ENCODE measurements at regions not wholly inside any gene's neighbourhood (a gene's known extent, or its start where the extent isn't known, plus 50 kb on each side); places are given as distances from the start of the nearest gene placed in this dataset.

GRCh38 chr3:106010829-106011228 lies 142.0 kb upstream of the CBLB start:
- Histone ChIP-seq H3K36me3 (ENCODE audit: control insufficient read depth, insufficient read depth, low read length) (no peaks in the 10 kb centered on the region), H3K27ac (ENCODE audit: insufficient read depth, low read depth, low read length, poor library complexity, severe bottlenecking) (no peak overlapping the region)

GRCh38 chr3:106013971-106014370 lies 145.2 kb upstream of the CBLB start:
- Histone ChIP-seq H3K4me1 (ENCODE audit: control insufficient read depth, insufficient read depth, low read length) (no peaks in the 10 kb centered on the region), H3K27ac (ENCODE audit: insufficient read depth, low read depth, low read length, poor library complexity, severe bottlenecking) (no peak overlapping the region), H3K36me3 (ENCODE audit: control insufficient read depth, insufficient read depth, low read length) (no peaks in the 10 kb centered on the region), H3K9me3 (ENCODE audit: control insufficient read depth, low read length) (no peaks in the 10 kb centered on the region), H3K27me3 (ENCODE audit: control insufficient read depth, insufficient read depth, low read length, poor library complexity, severe bottlenecking) (no peaks in the 10 kb centered on the region), H3K4me3 (ENCODE audit: insufficient read depth, low read depth, low read length) (no peak overlapping the region)
- 84 to 92% methylated on average over 2 of the region's 2 CpGs for whole genome bisulfite sequencing, 2 experiments

More at GRCh38 chr3:106010829-106011228, 142.0 kb upstream of the CBLB start:
- 90 to 97% methylated on average over 2 to 3 of the region's 3 CpGs for WGBS, 2 experiments
- Histone ChIP-seq H3K4me3 (ENCODE audit: insufficient read depth, low read depth, low read length) (no peak overlapping the region), H3K27me3 (ENCODE audit: control insufficient read depth, insufficient read depth, low read length, poor library complexity, severe bottlenecking) (no peaks in the 10 kb centered on the region), H3K4me1 (ENCODE audit: control insufficient read depth, insufficient read depth, low read length) (no peaks in the 10 kb centered on the region), H3K9me3 (ENCODE audit: control insufficient read depth, low read length) (no peaks in the 10 kb centered on the region)

- H3K4me1 ChIP-seq (ENCODE audit: control insufficient read depth, insufficient read depth, low read length) = no peaks in the 10 kb centered on the region
- H3K27me3 ChIP-seq (ENCODE audit: control insufficient read depth, insufficient read depth, low read length, poor library complexity, severe bottlenecking) = no peaks in the 10 kb centered on the region
- H3K9me3 ChIP-seq (ENCODE audit: control insufficient read depth, low read length) = no peaks in the 10 kb centered on the region
- WGBS, 2 experiments = 88 to 93% methylated on average over 1 of the region's 1 CpG
- no peak overlapping the region for H3K27ac ChIP-seq (ENCODE audit: insufficient read depth, low read depth, low read length, poor library complexity, severe bottlenecking)
- no peak overlapping the region for H3K4me3 ChIP-seq (ENCODE audit: insufficient read depth, low read depth, low read length)
- no peaks in the 10 kb centered on the region for H3K36me3 ChIP-seq (ENCODE audit: control insufficient read depth, insufficient read depth, low read length)
Observed at GRCh38 chr3:106014518-106014917, 145.7 kb upstream of the CBLB start.

GRCh38 chr3:106014971-106015370 lies 146.2 kb upstream of the CBLB start:
- no peaks in the 10 kb centered on the region for H3K27me3 ChIP-seq (ENCODE audit: control insufficient read depth, insufficient read depth, low read length, poor library complexity, severe bottlenecking)
- H3K4me1 ChIP-seq (ENCODE audit: control insufficient read depth, insufficient read depth, low read length) = no peaks in the 10 kb centered on the region
- WGBS, 2 experiments = 84 to 93% methylated on average over 3 of the region's 3 CpGs
- no peak overlapping the region for H3K27ac ChIP-seq (ENCODE audit: insufficient read depth, low read depth, low read length, poor library complexity, severe bottlenecking)
- H3K4me3 ChIP-seq (ENCODE audit: insufficient read depth, low read depth, low read length) = no peak overlapping the region
- H3K36me3 ChIP-seq (ENCODE audit: control insufficient read depth, insufficient read depth, low read length) = no peaks in the 10 kb centered on the region
- H3K9me3 ChIP-seq (ENCODE audit: control insufficient read depth, low read length) = no peaks in the 10 kb centered on the region

- WGBS, 2 experiments = 94 to 96% methylated on average over 4 of the region's 4 CpGs
Observed at GRCh38 chr3:106018102-106018501, 149.3 kb upstream of the CBLB start.

GRCh38 chr3:106018929-106019550 lies 150.2 kb upstream of the CBLB start:
- no peaks in the 10 kb centered on the region for H3K9me3 ChIP-seq (ENCODE audit: control insufficient read depth, low read length)
- H3K36me3 ChIP-seq (ENCODE audit: control insufficient read depth, insufficient read depth, low read length) = no peaks in the 10 kb centered on the region
- no peak overlapping the region for H3K4me3 ChIP-seq (ENCODE audit: insufficient read depth, low read depth, low read length)
- 87 to 90% methylated on average over 5 of the region's 5 CpGs for WGBS, 2 experiments
- no peak overlapping the region for H3K27ac ChIP-seq (ENCODE audit: insufficient read depth, low read depth, low read length, poor library complexity, severe bottlenecking)
- H3K27me3 ChIP-seq (ENCODE audit: control insufficient read depth, insufficient read depth, low read length, poor library complexity, severe bottlenecking) = no peaks in the 10 kb centered on the region
- H3K4me1 ChIP-seq (ENCODE audit: control insufficient read depth, insufficient read depth, low read length) = no peaks in the 10 kb centered on the region

More at GRCh38 chr3:106018102-106018501, 149.3 kb upstream of the CBLB start:
- Histone ChIP-seq H3K36me3 (ENCODE audit: control insufficient read depth, insufficient read depth, low read length) (no peaks in the 10 kb centered on the region), H3K27ac (ENCODE audit: insufficient read depth, low read depth, low read length, poor library complexity, severe bottlenecking) (no peak overlapping the region), H3K4me3 (ENCODE audit: insufficient read depth, low read depth, low read length) (no peak overlapping the region), H3K9me3 (ENCODE audit: control insufficient read depth, low read length) (no peaks in the 10 kb centered on the region), H3K4me1 (ENCODE audit: control insufficient read depth, insufficient read depth, low read length) (no peaks in the 10 kb centered on the region), H3K27me3 (ENCODE audit: control insufficient read depth, insufficient read depth, low read length, poor library complexity, severe bottlenecking) (no peaks in the 10 kb centered on the region)

- H3K4me3 ChIP-seq (ENCODE audit: insufficient read depth, low read depth, low read length) = no peak overlapping the region
- no peaks in the 10 kb centered on the region for H3K27me3 ChIP-seq (ENCODE audit: control insufficient read depth, insufficient read depth, low read length, poor library complexity, severe bottlenecking)
- no peak overlapping the region for H3K27ac ChIP-seq (ENCODE audit: insufficient read depth, low read depth, low read length, poor library complexity, severe bottlenecking)
- no peaks in the 10 kb centered on the region for H3K9me3 ChIP-seq (ENCODE audit: control insufficient read depth, low read length)
- no peaks in the 10 kb centered on the region for H3K36me3 ChIP-seq (ENCODE audit: control insufficient read depth, insufficient read depth, low read length)
- no peaks in the 10 kb centered on the region for H3K4me1 ChIP-seq (ENCODE audit: control insufficient read depth, insufficient read depth, low read length)
- WGBS, 2 experiments = 90 to 100% methylated on average over 2 to 3 of the region's 5 CpGs
Observed at GRCh38 chr3:106022913-106023312, 154.1 kb upstream of the CBLB start.

- H3K27ac ChIP-seq (ENCODE audit: insufficient read depth, low read depth, low read length, poor library complexity, severe bottlenecking) = no peak overlapping the region
- WGBS, 2 experiments = 91 to 92% methylated on average over 4 of the region's 4 CpGs
- H3K36me3 ChIP-seq (ENCODE audit: control insufficient read depth, insufficient read depth, low read length) = no peaks in the 10 kb centered on the region
- no peaks in the 10 kb centered on the region for H3K9me3 ChIP-seq (ENCODE audit: control insufficient read depth, low read length)
- H3K4me1 ChIP-seq (ENCODE audit: control insufficient read depth, insufficient read depth, low read length) = no peaks in the 10 kb centered on the region
- H3K27me3 ChIP-seq (ENCODE audit: control insufficient read depth, insufficient read depth, low read length, poor library complexity, severe bottlenecking) = no peaks in the 10 kb centered on the region
- H3K4me3 ChIP-seq (ENCODE audit: insufficient read depth, low read depth, low read length) = no peak overlapping the region
Observed at GRCh38 chr3:106025151-106025722, 156.4 kb upstream of the CBLB start.

- H3K27ac ChIP-seq (ENCODE audit: insufficient read depth, low read depth, low read length, poor library complexity, severe bottlenecking) = no peak overlapping the region
- H3K27me3 ChIP-seq (ENCODE audit: control insufficient read depth, insufficient read depth, low read length, poor library complexity, severe bottlenecking) = no peaks in the 10 kb centered on the region
- H3K9me3 ChIP-seq (ENCODE audit: control insufficient read depth, low read length) = no peaks in the 10 kb centered on the region
- no peaks in the 10 kb centered on the region for H3K36me3 ChIP-seq (ENCODE audit: control insufficient read depth, insufficient read depth, low read length)
- no peaks in the 10 kb centered on the region for H3K4me1 ChIP-seq (ENCODE audit: control insufficient read depth, insufficient read depth, low read length)
- whole genome bisulfite sequencing, 2 experiments = 78 to 90% methylated on average over 3 to 4 of the region's 4 CpGs
- H3K4me3 ChIP-seq (ENCODE audit: insufficient read depth, low read depth, low read length) = no peak overlapping the region
Observed at GRCh38 chr3:106029954-106030626, 161.3 kb upstream of the CBLB start.

GRCh38 chr3:106030627-106030963 lies 161.8 kb upstream of the CBLB start:
- no peak overlapping the region for H3K27ac ChIP-seq (ENCODE audit: insufficient read depth, low read depth, low read length, poor library complexity, severe bottlenecking)
- no peaks in the 10 kb centered on the region for H3K36me3 ChIP-seq (ENCODE audit: control insufficient read depth, insufficient read depth, low read length)
- H3K27me3 ChIP-seq (ENCODE audit: control insufficient read depth, insufficient read depth, low read length, poor library complexity, severe bottlenecking) = no peaks in the 10 kb centered on the region
- H3K4me3 ChIP-seq (ENCODE audit: insufficient read depth, low read depth, low read length) = no peak overlapping the region
- H3K4me1 ChIP-seq (ENCODE audit: control insufficient read depth, insufficient read depth, low read length) = no peaks in the 10 kb centered on the region
- no peaks in the 10 kb centered on the region for H3K9me3 ChIP-seq (ENCODE audit: control insufficient read depth, low read length)
